ENCODE measurements at regions not wholly inside any gene's neighbourhood (a gene's known extent, or its start where the extent isn't known, plus 50 kb on each side); places are given as distances from the start of the nearest gene placed in this dataset.

- Histone ChIP-seq H2AFZ (ENCODE audit: control insufficient read depth, low read length) (peak overlapping the region; percentile 12), H4K20me1 (ENCODE audit: control insufficient read depth, extremely low read depth, insufficient read depth, low read length) (no peaks in the 10 kb centered on the region), H3K9me1 (ENCODE audit: control insufficient read depth, extremely low read depth, insufficient read depth, low read length) (no peaks in the 10 kb centered on the region), H3K4me1 (ENCODE audit: control insufficient read depth, extremely low read depth, insufficient read depth, low read length) (peaks cover 7% of the 10 kb centered on the region), H3K9ac (ENCODE audit: control insufficient read depth, extremely low read depth, insufficient read depth, low read length) (no peak overlapping the region), H3K9me3 (ENCODE audit: control insufficient read depth, low read depth, low read length) (no peaks in the 10 kb centered on the region), H3K4me3 (ENCODE audit: control insufficient read depth in 2 of 3, extremely low read depth in 1 of 3, insufficient read depth in 2 of 3, low read depth in 1 of 3, low read length in 3 of 3) (no peak overlapping the region), H3K27ac (ENCODE audit: control insufficient read depth, insufficient read depth, low read length) (no peak overlapping the region), H3K36me3 (ENCODE audit: control insufficient read depth in 2 of 2, extremely low read depth in 1 of 2, insufficient read depth in 2 of 2, low read length in 2 of 2) (no peaks in the 10 kb centered on the region), H3K4me2 (ENCODE audit: control insufficient read depth, extremely low read depth, insufficient read depth, low read depth, low read length) (peak overlapping the region; percentile 18), H3K79me2 (ENCODE audit: control insufficient read depth, insufficient read depth, low read length) (no peaks in the 10 kb centered on the region), H3K27me3 (ENCODE audit: control insufficient read depth, extremely low read depth, insufficient read depth, low read length) (no peaks in the 10 kb centered on the region)
- TF ChIP-seq EZH2 (IDR thresholded peaks at IDR 0.05; ENCODE audit: low read length) (no peak), CTCF (optimal IDR thresholded peaks at IDR 0.05 in 1 of 3, IDR thresholded peaks at IDR 0.05 in 1 of 3, conservative IDR thresholded peaks at IDR 0.05 in 1 of 3; ENCODE audit: extremely low read depth in 1 of 3, insufficient read depth in 2 of 3, low read length in 3 of 3) (no peak)
- FAIRE-seq (peak; percentile 82), DNase-seq (ENCODE audit: low read depth, low spot score) (no peak)
- dilution Hi-C loops (cut with MboI; ENCODE audit: extremely low pct_ligation_motif_present, low sequenced_read_pairs) = no loop called here
Measured at GRCh38 chr21:27423906-27424595, 457.2 kb upstream of the ADAMTS5 start.

- no peaks in the 10 kb centered on the region for H4K20me1 ChIP-seq (ENCODE audit: control insufficient read depth, extremely low read depth, insufficient read depth, low read length)
- H3K4me2 ChIP-seq (ENCODE audit: control insufficient read depth, extremely low read depth, insufficient read depth, low read depth, low read length) = no peak overlapping the region
- TF ChIP-seq CTCF (optimal IDR thresholded peaks at IDR 0.05 in 1 of 3, IDR thresholded peaks at IDR 0.05 in 1 of 3, conservative IDR thresholded peaks at IDR 0.05 in 1 of 3; ENCODE audit: extremely low read depth in 1 of 3, insufficient read depth in 2 of 3, low read length in 3 of 3) = no peak
- TF ChIP-seq EZH2 (IDR thresholded peaks at IDR 0.05; ENCODE audit: low read length) = no peak
- FAIRE-seq (no peak), DNase-seq (ENCODE audit: low read depth, low spot score) (no peak)
- dilution Hi-C loops (cut with MboI; ENCODE audit: extremely low pct_ligation_motif_present, low sequenced_read_pairs) = no loop called here
- H3K4me1 ChIP-seq (ENCODE audit: control insufficient read depth, extremely low read depth, insufficient read depth, low read length) = peaks cover 7% of the 10 kb centered on the region
- no peaks in the 10 kb centered on the region for H3K79me2 ChIP-seq (ENCODE audit: control insufficient read depth, insufficient read depth, low read length)
- no peaks in the 10 kb centered on the region for H3K27me3 ChIP-seq (ENCODE audit: control insufficient read depth, extremely low read depth, insufficient read depth, low read length)
- H3K9ac ChIP-seq (ENCODE audit: control insufficient read depth, extremely low read depth, insufficient read depth, low read length) = no peak overlapping the region
- H3K36me3 ChIP-seq (ENCODE audit: control insufficient read depth in 2 of 2, extremely low read depth in 1 of 2, insufficient read depth in 2 of 2, low read length in 2 of 2) = no peaks in the 10 kb centered on the region
- H3K4me3 ChIP-seq (ENCODE audit: control insufficient read depth in 2 of 3, extremely low read depth in 1 of 3, insufficient read depth in 2 of 3, low read depth in 1 of 3, low read length in 3 of 3) = no peak overlapping the region
- no peaks in the 10 kb centered on the region for H3K9me1 ChIP-seq (ENCODE audit: control insufficient read depth, extremely low read depth, insufficient read depth, low read length)
- no peaks in the 10 kb centered on the region for H3K9me3 ChIP-seq (ENCODE audit: control insufficient read depth, low read depth, low read length)
- H3K27ac ChIP-seq (ENCODE audit: control insufficient read depth, insufficient read depth, low read length) = no peak overlapping the region
- no peak overlapping the region for H2AFZ ChIP-seq (ENCODE audit: control insufficient read depth, low read length)
Measured at GRCh38 chr21:27423038-27423437, 456.1 kb upstream of the ADAMTS5 start.
